Activated T-cell treated with anti-CD3 and anti-CD28 coated beads, Interleukin-2, amount 50 U/mL, for 72 hours (primary cell): ENCODE measurements at regions not wholly inside any gene's neighbourhood (a gene's known extent, or its start where the extent isn't known, plus 50 kb on each side); places are given as distances from the start of the nearest gene placed in this dataset.

Experiments used
- ATAC-seq, 2 donors: fragments of 150-1000 bp; cut with Tn5 transposase; replicated peaks in 1 of 2; 2 replicates each; pipeline ENCODE4 v1.10.0; 2021; ENCODE audit warnings: moderate library complexity in 2 of 2, mild to moderate bottlenecking in 1 of 2
- DNase-seq, 2 donors: peaks; one replicate each; pipeline ENCODE4 v3.0.0; 2021 to 2022; ENCODE audit warnings: mixed read lengths in 1 of 2
- H3K27ac Mint-ChIP-seq: one replicate; pipeline ENCODE4 v1.8.0; 2022; ENCODE audit warnings: mild to moderate bottlenecking, moderate library complexity, mixed read lengths
- H3K27me3 Mint-ChIP-seq: one replicate; pipeline ENCODE4 v1.8.0; 2022; ENCODE audit warnings: low read depth, mixed read lengths
- H3K36me3 Mint-ChIP-seq, 2 donors: one replicate each; pipeline ENCODE4 v1.8.0; 2022; ENCODE audit warnings: mixed read lengths in 2 of 2, mild to moderate bottlenecking in 1 of 2; ENCODE audit not compliant: insufficient read depth in 2 of 2
- H3K4me1 Mint-ChIP-seq: one replicate; pipeline ENCODE4 v1.8.0; 2022; ENCODE audit warnings: low read depth, mixed read lengths
- H3K4me3 Mint-ChIP-seq, 2 donors: one replicate each; pipeline ENCODE4 v1.8.0; 2022; ENCODE audit warnings: mild to moderate bottlenecking in 2 of 2, mixed read lengths in 2 of 2, moderate library complexity in 2 of 2
- H3K9me3 Mint-ChIP-seq, 2 donors: one replicate each; pipeline ENCODE4 v1.8.0; 2022; ENCODE audit warnings: mixed read lengths in 2 of 2

DNA sequence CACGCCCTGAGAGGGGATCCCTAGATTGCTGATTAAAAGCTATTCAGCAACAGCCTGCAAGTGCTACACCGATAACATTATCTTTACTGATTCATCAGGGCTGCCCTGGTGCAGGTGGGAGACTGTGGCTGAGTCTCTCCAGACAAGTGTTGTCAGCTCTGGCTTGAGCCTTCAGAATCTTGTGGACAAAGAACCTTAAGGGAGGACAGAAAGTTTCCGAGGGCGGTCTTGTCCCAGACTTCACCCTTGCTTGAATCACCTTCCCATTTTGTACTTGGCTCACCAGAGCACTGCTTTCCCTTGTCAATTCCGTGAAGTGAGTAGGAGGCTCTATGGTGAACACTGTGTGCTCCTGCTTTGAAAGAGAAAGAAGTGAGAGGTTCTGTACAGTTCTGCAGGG is 88.6 kb upstream of the PCSK2 start:
- peaks cover 0 to 3% of the 10 kb centered on the region in 2 donors for H3K9me3 Mint-ChIP-seq
- no peak for ATAC-seq
- H3K27me3 Mint-ChIP-seq = no peaks in the 10 kb centered on the region
- H3K27ac Mint-ChIP-seq = no peak overlapping the region
- DNase-seq = no peak
- no peaks in the 10 kb centered on the region for H3K36me3 Mint-ChIP-seq
- H3K4me1 Mint-ChIP-seq = no peaks in the 10 kb centered on the region
- H3K4me3 Mint-ChIP-seq = no peak overlapping the region

DNA sequence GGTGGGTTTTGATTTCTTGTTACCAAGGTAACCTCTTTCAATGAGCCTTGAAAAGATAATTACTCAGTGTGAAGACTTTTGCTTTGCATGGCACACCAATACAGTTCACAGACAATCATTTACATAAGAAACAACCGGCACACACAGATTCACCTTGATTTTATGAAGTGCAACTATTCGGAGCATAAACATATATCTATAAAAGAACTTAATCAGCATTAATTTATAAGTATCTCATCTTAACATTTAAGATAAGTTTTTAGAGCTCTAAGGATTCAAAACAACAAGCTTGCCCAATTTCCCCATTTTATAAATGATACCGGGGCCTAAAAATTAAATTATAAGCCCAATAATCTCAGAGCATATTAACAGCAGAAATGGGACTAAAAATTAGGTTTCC is 85.9 kb upstream of the PCSK2 start:
- H3K4me1 Mint-ChIP-seq = no peaks in the 10 kb centered on the region
- no peaks in the 10 kb centered on the region for H3K27me3 Mint-ChIP-seq
- H3K4me3 Mint-ChIP-seq = no peak overlapping the region
- no peak overlapping the region for H3K27ac Mint-ChIP-seq
- H3K36me3 Mint-ChIP-seq = no peaks in the 10 kb centered on the region
- DNase-seq (no peak), ATAC-seq (no peak)
- H3K9me3 Mint-ChIP-seq = peaks cover 2 to 3% of the 10 kb centered on the region in 2 donors

DNA sequence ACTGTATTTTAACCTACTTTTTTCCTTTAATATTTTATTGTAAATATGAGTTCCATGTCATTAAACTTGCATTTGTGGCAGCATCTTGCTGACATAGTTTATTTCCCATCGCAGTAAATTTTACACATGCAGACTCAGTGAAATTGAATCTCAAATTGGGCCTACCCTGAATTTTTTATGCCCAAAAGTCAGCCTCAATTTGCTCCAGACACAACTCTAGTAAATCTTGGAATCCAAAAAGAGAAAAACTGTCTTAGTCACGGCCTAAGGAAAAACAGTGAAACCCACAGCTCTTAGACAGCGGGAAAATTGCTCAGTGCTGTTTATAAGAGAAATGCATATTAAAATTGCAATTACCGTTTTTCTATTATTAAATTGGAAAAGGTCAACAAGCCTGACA is 85.3 kb upstream of the PCSK2 start:
- Mint-ChIP-seq H3K4me1 (no peaks in the 10 kb centered on the region), H3K36me3 (no peaks in the 10 kb centered on the region), H3K4me3 (no peak overlapping the region), H3K27ac (no peak overlapping the region), H3K9me3 (peaks cover 2 to 3% of the 10 kb centered on the region in 2 donors), H3K27me3 (no peaks in the 10 kb centered on the region)
- DNase-seq (no peak), ATAC-seq (no peak)

DNA sequence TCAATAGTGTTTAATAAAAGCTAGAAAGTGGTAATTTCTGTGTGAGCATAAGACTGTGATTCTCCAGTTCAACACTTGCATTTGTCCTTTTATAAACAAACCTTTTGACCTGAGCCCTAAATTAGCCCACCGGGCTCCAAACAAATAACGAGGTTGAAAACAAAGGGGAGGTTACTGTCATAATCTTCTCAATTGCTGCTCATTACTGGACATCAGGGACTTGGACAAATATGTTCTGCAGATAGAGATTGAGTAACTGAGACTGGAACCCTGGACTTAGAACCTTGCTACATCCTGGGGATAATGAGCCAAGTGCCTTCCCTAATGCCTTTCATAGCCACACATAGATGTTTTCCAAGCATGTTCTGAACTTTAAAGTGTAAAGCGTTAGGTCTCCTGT is 84.2 kb upstream of the PCSK2 start:
- DNase-seq (no peak), ATAC-seq (no peak)
- no peak overlapping the region for H3K27ac Mint-ChIP-seq
- H3K36me3 Mint-ChIP-seq = no peaks in the 10 kb centered on the region
- no peak overlapping the region for H3K4me3 Mint-ChIP-seq
- no peaks in the 10 kb centered on the region for H3K4me1 Mint-ChIP-seq
- H3K9me3 Mint-ChIP-seq = peaks cover 0 to 2% of the 10 kb centered on the region in 2 donors
- no peaks in the 10 kb centered on the region for H3K27me3 Mint-ChIP-seq

DNA sequence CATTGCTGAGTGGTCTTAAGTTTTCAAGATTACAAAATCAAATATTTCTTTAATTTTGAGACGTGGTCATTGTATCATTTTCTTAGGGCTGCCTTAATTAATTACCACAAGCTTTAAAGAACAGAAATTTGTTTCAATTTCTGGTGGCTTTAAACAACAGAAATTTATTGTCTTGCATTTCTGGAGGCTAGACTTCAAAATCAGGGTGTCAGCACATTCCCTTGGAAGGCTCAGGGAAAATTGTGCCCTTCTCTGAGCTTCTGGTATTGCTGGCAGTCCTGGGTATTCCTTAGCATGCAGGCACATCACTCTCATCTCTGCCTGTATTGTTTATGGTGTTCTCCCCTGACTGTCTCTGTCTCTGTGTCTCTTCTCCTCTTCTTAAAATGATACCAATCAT is 76.0 kb upstream of the PCSK2 start:
- DNase-seq = no peak
- Mint-ChIP-seq H3K36me3 (no peaks in the 10 kb centered on the region), H3K9me3 (no peaks in the 10 kb centered on the region), H3K27ac (no peak overlapping the region), H3K4me3 (no peak overlapping the region), H3K27me3 (no peaks in the 10 kb centered on the region), H3K4me1 (no peaks in the 10 kb centered on the region)
- ATAC-seq = no peak

DNA sequence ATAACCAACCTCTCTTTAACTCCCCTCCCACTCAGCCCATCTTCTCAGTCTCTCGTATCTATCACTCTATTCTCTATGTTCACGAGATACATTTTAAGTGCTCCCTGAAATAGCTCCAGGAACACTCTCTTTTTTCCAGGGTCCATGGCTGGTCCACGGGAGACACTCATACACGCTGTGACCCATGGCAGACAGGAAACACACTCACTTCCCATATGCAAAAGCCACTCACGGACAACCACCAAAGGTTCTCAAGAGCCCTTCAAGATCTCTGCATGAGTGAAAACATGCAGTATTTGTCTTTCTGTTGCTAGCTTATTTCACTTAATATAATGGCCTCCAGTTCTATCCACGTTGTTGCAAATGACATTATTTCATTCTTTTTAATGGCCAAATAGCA is 71.4 kb upstream of the PCSK2 start:
- ATAC-seq (no peak), DNase-seq (no peak)
- Mint-ChIP-seq H3K27ac (no peak overlapping the region), H3K9me3 (peaks cover 2 to 4% of the 10 kb centered on the region in 2 donors), H3K4me3 (no peak overlapping the region), H3K36me3 (no peaks in the 10 kb centered on the region), H3K4me1 (no peaks in the 10 kb centered on the region), H3K27me3 (no peaks in the 10 kb centered on the region)

DNA sequence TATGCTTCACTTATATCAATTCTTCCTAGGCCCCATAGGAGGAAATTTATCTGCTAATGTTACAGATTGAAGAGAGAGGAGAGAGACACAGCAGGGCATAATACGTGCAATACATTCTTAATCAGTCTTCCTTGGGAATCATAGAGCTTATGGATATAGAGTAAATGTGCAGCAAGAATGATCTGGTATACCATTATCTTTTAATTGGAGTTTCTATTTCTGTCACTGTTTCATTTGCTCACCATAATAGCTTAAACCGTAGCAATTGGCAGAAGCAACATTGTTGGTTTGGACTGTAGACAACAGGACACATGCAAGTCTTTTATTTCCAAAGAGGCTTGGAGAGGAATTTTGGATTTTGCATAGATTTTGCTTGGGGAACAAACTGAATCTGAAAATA is 68.1 kb upstream of the PCSK2 start:
- H3K9me3 Mint-ChIP-seq = peaks cover 2 to 5% of the 10 kb centered on the region in 2 donors
- H3K36me3 Mint-ChIP-seq = no peaks in the 10 kb centered on the region
- no peak for ATAC-seq
- H3K4me1 Mint-ChIP-seq = no peaks in the 10 kb centered on the region
- no peak overlapping the region for H3K27ac Mint-ChIP-seq
- no peaks in the 10 kb centered on the region for H3K27me3 Mint-ChIP-seq
- DNase-seq = no peak
- H3K4me3 Mint-ChIP-seq = no peak overlapping the region

DNA sequence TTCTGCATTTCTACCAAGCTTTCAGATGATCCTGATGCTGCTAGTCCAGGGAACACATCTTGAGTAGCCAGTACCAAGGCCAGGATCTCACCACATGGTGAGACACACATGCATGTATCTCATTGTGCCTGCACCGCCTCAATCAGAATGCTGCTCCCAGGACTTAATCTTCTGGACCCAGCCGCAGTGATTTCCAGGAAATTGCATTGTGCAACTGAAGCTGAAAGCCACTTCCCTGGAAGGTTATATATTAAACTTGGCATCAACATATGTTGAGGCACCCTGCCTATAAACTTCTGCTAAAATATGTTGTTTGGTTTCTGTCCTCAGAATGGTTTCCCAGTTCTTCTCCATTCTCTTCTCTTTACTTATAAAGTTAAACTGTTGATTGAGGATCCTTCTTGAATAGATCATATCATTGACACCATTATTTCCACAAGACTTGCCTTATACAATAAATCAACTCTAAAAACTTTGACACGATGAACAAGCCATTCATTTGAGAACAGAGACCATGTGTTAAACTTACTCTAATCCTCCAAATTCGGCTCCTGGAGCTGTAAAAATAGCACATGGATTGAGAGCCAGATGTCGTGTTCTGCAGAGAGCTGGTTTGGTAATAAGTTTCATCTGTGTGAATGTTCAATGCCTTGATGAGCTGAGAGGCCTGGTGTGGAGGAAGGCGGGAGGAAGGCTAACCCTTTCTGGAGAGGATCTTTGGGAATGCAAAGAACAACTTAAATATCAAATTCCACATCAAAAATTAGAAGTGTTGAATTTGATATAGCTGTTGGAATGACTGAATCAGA is 65.0 kb upstream of the PCSK2 start:
- no peak overlapping the region for H3K27ac Mint-ChIP-seq
- peaks cover 2 to 5% of the 10 kb centered on the region in 2 donors for H3K9me3 Mint-ChIP-seq
- ATAC-seq (no peak), DNase-seq (no peak)
- H3K4me1 Mint-ChIP-seq = no peaks in the 10 kb centered on the region
- no peak overlapping the region for H3K4me3 Mint-ChIP-seq
- H3K27me3 Mint-ChIP-seq = no peaks in the 10 kb centered on the region
- H3K36me3 Mint-ChIP-seq = no peaks in the 10 kb centered on the region

DNA sequence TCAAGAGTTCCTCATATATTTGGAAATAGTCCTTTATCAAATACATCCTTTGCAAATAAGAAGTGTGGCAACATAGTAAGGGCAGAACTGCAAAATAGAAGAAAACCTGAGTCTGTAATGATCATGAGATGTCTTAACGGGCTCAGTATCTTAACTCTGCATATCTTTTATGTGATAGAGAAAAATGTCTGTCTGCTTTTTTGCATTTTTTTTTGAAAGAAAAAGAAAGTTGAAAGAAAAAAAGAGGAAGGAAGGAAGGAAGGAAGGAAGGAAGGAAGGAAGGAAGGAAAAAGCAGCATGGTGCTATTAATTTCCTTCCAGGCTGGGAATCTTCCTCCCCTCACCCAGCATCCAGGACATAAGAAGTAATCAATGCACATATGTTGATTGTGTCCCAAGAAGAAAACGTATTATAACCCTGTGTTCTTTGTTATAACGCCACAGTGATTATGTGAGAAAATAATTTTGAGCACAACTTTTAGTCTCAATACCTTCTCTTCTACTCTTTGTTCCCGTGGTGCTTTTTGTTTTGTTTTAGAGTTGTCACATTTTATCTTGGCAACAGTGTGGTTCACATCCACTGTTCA is 58.7 kb upstream of the PCSK2 start:
- ATAC-seq (no peak), DNase-seq (no peak)
- no peak overlapping the region for H3K4me3 Mint-ChIP-seq
- no peaks in the 10 kb centered on the region for H3K4me1 Mint-ChIP-seq
- peaks cover 0 to 3% of the 10 kb centered on the region in 2 donors for H3K9me3 Mint-ChIP-seq
- H3K36me3 Mint-ChIP-seq = no peaks in the 10 kb centered on the region
- no peaks in the 10 kb centered on the region for H3K27me3 Mint-ChIP-seq
- H3K27ac Mint-ChIP-seq = no peak overlapping the region

DNA sequence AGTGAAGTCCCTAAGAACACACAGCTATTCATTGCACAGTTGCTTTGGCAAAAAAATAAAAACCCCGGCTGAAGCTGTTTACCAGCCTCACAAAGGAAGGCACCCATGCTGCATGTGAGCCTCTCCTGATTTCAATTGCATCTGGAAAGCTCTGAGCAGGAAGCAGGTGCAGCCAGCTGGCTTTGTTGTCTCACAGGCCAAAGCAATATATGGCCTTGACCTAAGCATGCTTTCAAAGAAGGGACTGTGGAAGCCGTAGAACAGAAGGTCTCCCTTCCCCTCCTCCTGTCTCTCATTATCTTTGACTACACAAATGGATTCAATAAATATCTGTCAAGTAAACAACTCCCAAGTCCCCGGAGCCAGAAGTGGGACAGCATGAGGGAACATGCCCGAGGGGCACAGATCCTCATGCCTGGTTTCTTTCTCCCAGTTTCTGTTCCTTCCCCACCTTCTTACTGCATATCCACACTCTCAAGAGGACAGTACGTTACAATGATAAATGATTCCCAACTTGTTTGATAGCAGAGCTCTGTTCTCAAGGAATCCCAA is 57.2 kb upstream of the PCSK2 start:
- no peaks in the 10 kb centered on the region for H3K4me1 Mint-ChIP-seq
- no peak for DNase-seq
- H3K9me3 Mint-ChIP-seq = peaks cover 2 to 3% of the 10 kb centered on the region in 2 donors
- no peak for ATAC-seq
- H3K4me3 Mint-ChIP-seq = no peak overlapping the region
- H3K27ac Mint-ChIP-seq = no peak overlapping the region
- H3K36me3 Mint-ChIP-seq = no peaks in the 10 kb centered on the region
- no peaks in the 10 kb centered on the region for H3K27me3 Mint-ChIP-seq

DNA sequence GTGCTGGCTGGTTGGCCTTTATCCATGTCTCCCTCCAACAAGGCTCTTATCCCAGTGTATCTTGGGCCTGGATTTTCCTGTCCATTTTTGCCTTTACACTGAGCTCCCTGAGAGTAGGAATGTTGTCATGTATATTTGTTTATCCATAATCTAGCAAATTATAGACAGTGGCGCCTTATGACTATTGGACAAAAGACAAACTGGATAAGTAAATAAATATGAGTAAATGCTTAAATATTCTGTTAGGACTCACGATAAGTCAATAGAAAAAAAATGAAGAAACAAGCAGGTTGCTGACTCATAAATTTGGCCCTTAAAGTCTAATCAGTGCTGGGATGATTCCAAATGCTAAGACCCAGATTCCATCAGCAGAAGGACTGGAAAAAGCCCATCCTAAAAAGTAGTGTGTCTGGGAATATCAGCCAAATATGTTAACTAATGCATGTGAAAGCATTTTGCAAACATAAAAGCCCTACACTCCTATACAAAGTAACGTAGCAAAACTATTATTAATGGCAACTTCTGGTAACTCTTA is 55.0 kb upstream of the PCSK2 start:
- Mint-ChIP-seq H3K27ac (no peak overlapping the region), H3K9me3 (peaks cover 2 to 3% of the 10 kb centered on the region in 2 donors), H3K27me3 (no peaks in the 10 kb centered on the region), H3K36me3 (no peaks in the 10 kb centered on the region), H3K4me1 (no peaks in the 10 kb centered on the region), H3K4me3 (no peak overlapping the region)
- ATAC-seq (no peak), DNase-seq (no peak)

DNA sequence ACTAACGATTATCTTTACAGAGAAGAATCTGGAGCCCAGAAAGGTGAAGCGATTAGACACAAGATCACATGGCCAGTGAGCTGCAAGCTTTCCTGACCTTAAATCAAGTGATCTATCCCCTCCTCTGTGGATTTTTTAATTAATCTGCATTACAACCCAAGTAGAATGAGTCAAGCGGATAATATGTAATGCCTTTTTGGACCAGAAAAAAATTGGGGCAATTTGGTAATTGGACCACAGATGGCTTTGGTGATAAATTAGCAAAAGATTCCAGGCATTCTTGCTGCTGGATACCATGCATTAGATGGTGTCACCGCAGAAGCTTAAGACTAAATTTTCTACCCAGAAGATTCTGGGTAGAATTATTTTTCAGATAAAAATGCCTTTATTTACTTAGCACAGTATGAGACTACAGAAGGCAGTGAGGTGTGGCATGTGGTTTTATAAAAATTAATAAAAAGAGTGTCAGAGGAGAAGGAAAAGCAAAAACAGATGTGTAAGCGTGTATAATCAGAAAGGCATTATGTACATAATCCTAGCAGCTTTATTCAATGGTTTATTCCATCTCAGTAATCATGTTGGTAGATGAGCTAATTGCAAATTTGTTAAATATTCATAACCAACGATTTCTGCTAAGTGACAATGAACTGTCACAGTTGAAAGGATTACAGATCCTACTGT is 53.9 kb upstream of the PCSK2 start:
- H3K4me1 Mint-ChIP-seq = no peaks in the 10 kb centered on the region
- no peak for ATAC-seq
- no peaks in the 10 kb centered on the region for H3K36me3 Mint-ChIP-seq

More for the DNA sequence above, 53.9 kb upstream of the PCSK2 start:
- Mint-ChIP-seq H3K4me3 (no peak overlapping the region), H3K9me3 (peaks cover 2 to 3% of the 10 kb centered on the region in 2 donors), H3K27me3 (no peaks in the 10 kb centered on the region), H3K27ac (no peak overlapping the region)
- DNase-seq = no peak
